SK-N-SH treated with all-trans-retinoic acid at 6 μM for 48 hours (cell line): ENCODE measurements at regions not wholly inside any gene's neighbourhood (a gene's known extent, or its start where the extent isn't known, plus 50 kb on each side); places are given as distances from the start of the nearest gene placed in this dataset.

Experiments
- ATAC-seq: fragments of 200-7000 bp; cut with Tn5 transposase; 3 replicates; pipeline ENCODE4 v1.9.1; 2020; ENCODE audit warnings: mild to moderate bottlenecking, moderate library complexity
- ARNTL ChIP-seq: fragments of 450-650 bp; formaldehyde crosslinking; IDR thresholded peaks from 2 replicates; pipeline ENCODE4 v1.5.0; 2020; ENCODE audit warnings: low read depth, mild to moderate bottlenecking, moderate library complexity, borderline replicate concordance
- BACH2 ChIP-seq: fragments of 250-450 bp; sonication (Bioruptor Pico); IDR thresholded peaks from 2 replicates; pipeline ENCODE4 v1.9.0; 2021; ENCODE audit warnings: mild to moderate bottlenecking, borderline replicate concordance
- CREB5 ChIP-seq: fragments of 250-450 bp; sonication (Bioruptor Pico); IDR thresholded peaks from 2 replicates; pipeline ENCODE4 v1.5.1; 2020; ENCODE audit warnings: low read depth, mild to moderate bottlenecking, moderate library complexity
- CSRNP3 ChIP-seq: fragments of 250-450 bp; sonication (Bioruptor Pico); IDR thresholded peaks from 2 replicates; pipeline ENCODE4 v1.5.1; 2021; ENCODE audit warnings: mild to moderate bottlenecking, moderate library complexity
- ESRRG ChIP-seq: fragments of 250-450 bp; sonication (Bioruptor Pico); IDR thresholded peaks from 2 replicates; pipeline ENCODE4 v1.6.1; 2021; ENCODE audit warnings: mild to moderate bottlenecking
- GLIS3 ChIP-seq: fragments of 250-450 bp; sonication (Bioruptor Pico); IDR thresholded peaks from 2 replicates; pipeline ENCODE4 v1.5.0; 2020; ENCODE audit warnings: mild to moderate bottlenecking, moderate library complexity
- ISL1 ChIP-seq: fragments of 250-450 bp; sonication (Bioruptor Pico); IDR thresholded peaks from 2 replicates; pipeline ENCODE4 v2.1.2; 2022; ENCODE audit warnings: mild to moderate bottlenecking, moderate library complexity
- OSR1 ChIP-seq: fragments of 250-450 bp; sonication (Bioruptor Pico); IDR thresholded peaks from 2 replicates; pipeline ENCODE4 v1.8.0; 2022; ENCODE audit warnings: moderate library complexity, mild to moderate bottlenecking, inconsistent platforms
- PATZ1 ChIP-seq: fragments of 250-450 bp; sonication (Bioruptor Pico); IDR thresholded peaks from 2 replicates; pipeline ENCODE4 v1.8.0; 2020; ENCODE audit warnings: mild to moderate bottlenecking, moderate library complexity, borderline replicate concordance
- POU6F1 ChIP-seq: fragments of 250-450 bp; sonication (Bioruptor Pico); IDR thresholded peaks from 2 replicates; pipeline ENCODE4 v1.8.0; 2021; ENCODE audit warnings: low read depth, mild to moderate bottlenecking, moderate library complexity, borderline replicate concordance
- PPARA ChIP-seq: fragments of 250-450 bp; sonication (Bioruptor Pico); IDR thresholded peaks from 2 replicates; pipeline ENCODE4 v1.5.0; 2020; ENCODE audit warnings: mild to moderate bottlenecking, borderline replicate concordance
- RARB ChIP-seq: fragments of 250-450 bp; sonication (Bioruptor Pico); IDR thresholded peaks from 2 replicates; pipeline ENCODE4 v1.8.0; 2021; ENCODE audit warnings: mild to moderate bottlenecking, moderate library complexity
- SNAI2 ChIP-seq: fragments of 250-450 bp; sonication (Bioruptor Pico); IDR thresholded peaks from 2 replicates; pipeline ENCODE4 v1.5.0; 2020; ENCODE audit warnings: mild to moderate bottlenecking, moderate library complexity
- TSHZ2 ChIP-seq: fragments of 250-450 bp; sonication (Bioruptor Pico); IDR thresholded peaks from 2 replicates; pipeline ENCODE4 v1.5.0; 2020; ENCODE audit warnings: mild to moderate bottlenecking, moderate library complexity
- ZC3H10 ChIP-seq: fragments of 250-450 bp; sonication (Bioruptor Pico); IDR thresholded peaks from 2 replicates; pipeline ENCODE4 v1.5.1; 2021; ENCODE audit warnings: mild to moderate bottlenecking, moderate library complexity
- ZFP3 ChIP-seq: fragments of 250-450 bp; sonication (Bioruptor Pico); IDR thresholded peaks from 2 replicates; pipeline ENCODE4 v1.5.0; 2020; ENCODE audit warnings: mild to moderate bottlenecking, moderate library complexity
- ZFP30 ChIP-seq: fragments of 450-650 bp; formaldehyde crosslinking; IDR thresholded peaks from 2 replicates; pipeline ENCODE4 v1.5.0; 2022; ENCODE audit warnings: mild to moderate bottlenecking, moderate library complexity
- ZNF565 ChIP-seq: fragments of 450-650 bp; formaldehyde crosslinking; conservative IDR thresholded peaks from 2 replicates; pipeline ENCODE4 v1.5.0; 2020; ENCODE audit warnings: low read depth, mild to moderate bottlenecking, moderate library complexity
- ZNF70 ChIP-seq: fragments of 450-650 bp; formaldehyde crosslinking; IDR thresholded peaks from 2 replicates; pipeline ENCODE4 v1.5.0; 2020; ENCODE audit warnings: mild to moderate bottlenecking, moderate library complexity
- ZNF8 ChIP-seq: fragments of 450-650 bp; formaldehyde crosslinking; IDR thresholded peaks from 2 replicates; pipeline ENCODE4 v1.5.0; 2020; ENCODE audit warnings: mild to moderate bottlenecking, moderate library complexity

GRCh38 chr4:128668566-128668965, 140.9 kb upstream of the JADE1 start:
- no peak for TF ChIP-seq SNAI2 (CRISPR knock-in tag)
- TF ChIP-seq POU6F1 (CRISPR knock-in tag) = no peak
- no peak for TF ChIP-seq CSRNP3 (CRISPR knock-in tag)
- no peak for ATAC-seq

GRCh38 chr4:128665514-128665913, 144.0 kb upstream of the JADE1 start:
- ATAC-seq = no peak
- TF ChIP-seq GLIS3 (CRISPR knock-in tag) = no peak
- TF ChIP-seq POU6F1 (CRISPR knock-in tag) = no peak
- no peak for TF ChIP-seq CSRNP3 (CRISPR knock-in tag)
- TF ChIP-seq ARNTL (CRISPR knock-in tag) = no peak
- no peak for TF ChIP-seq TSHZ2 (CRISPR knock-in tag)
- no peak for TF ChIP-seq OSR1 (CRISPR knock-in tag)
- TF ChIP-seq BACH2 = no peak
- no peak for TF ChIP-seq SNAI2 (CRISPR knock-in tag)
- no peak for TF ChIP-seq ZC3H10 (CRISPR knock-in tag)
- no peak for TF ChIP-seq ZFP30
- no peak for TF ChIP-seq ESRRG (CRISPR knock-in tag)
- TF ChIP-seq PATZ1 = no peak
- TF ChIP-seq RARB (CRISPR knock-in tag) = no peak
- no peak for TF ChIP-seq ZNF8
- no peak for TF ChIP-seq CREB5 (CRISPR knock-in tag)
- no peak for TF ChIP-seq PPARA (CRISPR knock-in tag)
- TF ChIP-seq ZNF565 (CRISPR knock-in tag) = no peak
- no peak for TF ChIP-seq ZFP3 (CRISPR knock-in tag)
- no peak for TF ChIP-seq ISL1 (CRISPR knock-in tag)
- no peak for TF ChIP-seq ZNF70 (CRISPR knock-in tag)
